ENCODE measurements at regions not wholly inside any gene's neighbourhood (a gene's known extent, or its start where the extent isn't known, plus 50 kb on each side); places are given as distances from the start of the nearest gene placed in this dataset.

DNA sequence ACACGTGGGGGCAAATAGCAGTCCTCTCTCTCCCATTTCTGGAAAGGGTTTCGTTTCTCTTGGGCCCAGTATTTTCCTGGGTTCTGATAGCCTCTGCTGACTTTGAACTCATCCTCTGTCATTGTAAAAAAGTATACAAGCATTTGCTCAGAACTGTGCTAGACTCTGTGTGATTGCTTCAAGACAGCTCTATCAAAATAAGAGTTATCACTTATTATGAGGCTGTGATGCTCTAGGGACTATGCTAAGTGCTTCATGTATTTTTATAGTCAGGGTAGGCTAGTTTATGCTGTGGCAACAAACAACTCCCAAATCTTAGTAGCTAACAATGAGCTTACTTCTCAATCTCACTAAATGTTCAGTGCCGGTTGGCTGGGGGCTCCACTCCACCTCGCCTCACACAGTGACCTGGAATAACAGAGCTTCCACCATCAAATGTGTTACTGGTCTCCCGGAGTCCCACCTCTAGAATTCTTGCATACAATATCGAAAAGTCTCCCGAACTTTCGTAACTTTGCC is 110.8 kb upstream of the CDC42EP3 start:
- DNase-seq (ENCODE audit: low read depth) = no peak

DNA sequence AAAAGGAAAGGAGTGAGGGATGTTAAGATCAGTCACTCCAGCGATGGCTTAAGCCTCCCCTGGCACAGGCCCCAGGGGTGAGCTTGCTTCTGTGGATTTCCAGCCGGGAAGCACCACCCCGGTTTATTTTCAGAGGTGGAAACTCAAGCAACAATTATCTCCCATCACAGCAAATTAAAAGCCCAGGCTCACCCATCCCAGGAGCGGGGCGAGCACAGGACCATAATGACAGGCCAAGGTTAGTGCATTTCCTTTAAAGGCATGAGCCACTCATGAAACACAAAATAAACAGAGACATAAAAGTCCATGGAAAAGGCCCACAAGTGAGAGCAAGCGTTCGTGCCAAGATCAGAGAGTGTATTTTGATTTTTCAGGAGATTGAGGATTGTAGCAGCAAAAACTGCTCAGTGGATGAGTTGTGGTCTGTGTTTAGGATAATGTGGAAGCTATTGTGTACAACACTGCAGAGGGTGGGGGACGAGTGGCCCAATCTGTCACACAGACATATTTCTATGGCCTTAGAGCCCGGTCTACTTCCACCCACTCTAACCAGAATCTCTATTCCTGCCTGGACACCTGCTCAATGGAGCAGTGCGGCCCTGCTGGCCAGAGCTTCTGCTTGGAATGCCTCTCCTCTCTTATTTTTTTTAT is 111.4 kb upstream of the CDC42EP3 start:
- no peak for DNase-seq (ENCODE audit: low read depth)

DNA sequence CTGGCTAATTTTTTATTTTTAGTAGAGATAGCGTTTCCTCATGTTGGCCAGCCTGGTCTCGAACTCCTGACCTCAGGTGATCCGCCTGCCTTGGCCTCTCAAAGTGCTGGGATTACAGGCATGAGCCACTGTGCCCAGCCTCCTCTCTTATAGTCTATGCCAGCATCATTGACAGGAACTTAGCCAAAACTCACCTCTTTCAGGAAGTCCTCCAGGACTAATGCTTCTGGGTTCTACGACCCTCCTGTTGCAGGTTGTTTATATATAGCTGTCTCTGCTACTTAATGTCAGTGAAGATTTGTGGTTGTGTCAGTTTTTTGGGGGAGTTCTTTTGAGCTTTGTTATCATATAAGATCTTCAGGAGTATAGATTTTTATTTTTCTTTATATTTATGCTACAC is 112.1 kb upstream of the CDC42EP3 start:
- no peak for DNase-seq (ENCODE audit: low read depth)

GRCh38 chr2:37784071-37784758 is 112.8 kb upstream of the CDC42EP3 start:
- no peak for DNase-seq (ENCODE audit: low read depth)

GRCh38 chr2:37784759-37785149 is 113.3 kb upstream of the CDC42EP3 start:
- no peak for DNase-seq (ENCODE audit: low read depth)

DNA sequence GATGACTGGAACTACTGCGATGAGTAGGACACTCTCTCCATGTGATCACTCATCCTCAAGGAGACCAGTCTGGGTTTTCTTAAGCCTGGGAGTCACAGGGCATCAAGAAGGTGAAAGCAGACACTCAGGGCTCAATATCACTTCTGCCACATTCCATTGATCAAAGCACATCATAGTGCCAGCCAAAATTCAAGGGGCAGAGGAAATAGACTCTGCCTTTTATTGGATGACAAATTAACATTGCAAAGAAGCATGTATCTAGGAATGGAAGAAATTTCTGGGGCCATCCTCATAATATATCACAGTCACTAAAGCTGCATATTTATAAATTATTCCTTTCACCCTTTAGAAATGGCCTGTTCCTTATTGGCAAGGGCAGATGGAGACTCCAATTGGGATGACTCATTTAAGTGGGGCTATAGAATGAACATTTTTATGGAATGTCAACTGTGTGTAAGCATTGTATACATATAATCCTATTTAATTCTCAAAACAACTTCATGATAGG is 114.8 kb upstream of the CDC42EP3 start:
- DNase-seq (ENCODE audit: low read depth) = no peak

GRCh38 chr2:37786854-37787253 is 115.4 kb upstream of the CDC42EP3 start:
- no peak for DNase-seq (ENCODE audit: low read depth)

GRCh38 chr2:37788602-37789209 is 117.3 kb upstream of the CDC42EP3 start:
- DNase-seq (ENCODE audit: low read depth) = no peak

- no peak for DNase-seq (ENCODE audit: low read depth)
Measured at GRCh38 chr2:37790019-37790418, 118.6 kb upstream of the CDC42EP3 start.

GRCh38 chr2:37790462-37790861 is 119.0 kb upstream of the CDC42EP3 start:
- no peak for DNase-seq (ENCODE audit: low read depth)

DNA sequence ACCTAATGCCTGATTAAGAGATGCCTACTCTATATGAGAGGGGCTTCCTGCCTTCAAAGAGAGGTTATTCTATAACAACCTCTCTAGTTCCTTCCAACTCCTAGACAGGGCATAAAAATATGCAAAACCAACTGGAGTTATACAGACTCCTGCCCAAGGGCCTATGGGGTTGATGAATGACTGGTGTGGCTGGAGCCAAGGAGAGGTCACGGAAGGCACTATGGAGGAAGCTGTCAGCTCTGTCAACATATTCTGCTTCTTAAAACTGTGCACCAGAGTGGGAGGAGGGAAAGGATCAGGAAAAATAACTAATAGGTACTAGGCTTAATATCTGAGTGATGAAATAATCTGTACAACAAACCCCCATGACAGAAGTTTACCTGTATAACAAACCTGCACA is 120.9 kb upstream of the CDC42EP3 start:
- no peak for DNase-seq (ENCODE audit: low read depth)

DNA sequence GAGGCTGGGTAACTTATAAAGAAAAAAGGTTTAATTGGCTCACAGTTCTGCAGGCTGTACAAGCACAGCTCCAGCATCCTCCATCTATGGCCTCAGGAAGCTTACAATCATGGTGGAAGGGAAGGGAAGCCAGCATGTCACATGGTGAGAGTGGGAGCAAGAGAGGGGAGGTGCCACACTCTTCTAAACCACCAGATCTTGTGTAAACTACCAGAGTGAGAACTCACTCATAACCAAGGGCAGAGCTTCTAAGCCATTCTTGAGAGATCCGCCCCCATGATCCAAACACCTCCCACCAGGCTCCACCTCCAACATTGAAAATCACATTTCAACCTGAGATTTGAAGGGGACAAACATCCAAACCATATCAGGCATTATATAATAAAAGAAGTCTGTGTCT is 121.6 kb upstream of the CDC42EP3 start:
- no peak for DNase-seq (ENCODE audit: low read depth)

- DNase-seq (ENCODE audit: low read depth) = no peak
Measured at GRCh38 chr2:37794717-37795116, 123.3 kb upstream of the CDC42EP3 start.

DNA sequence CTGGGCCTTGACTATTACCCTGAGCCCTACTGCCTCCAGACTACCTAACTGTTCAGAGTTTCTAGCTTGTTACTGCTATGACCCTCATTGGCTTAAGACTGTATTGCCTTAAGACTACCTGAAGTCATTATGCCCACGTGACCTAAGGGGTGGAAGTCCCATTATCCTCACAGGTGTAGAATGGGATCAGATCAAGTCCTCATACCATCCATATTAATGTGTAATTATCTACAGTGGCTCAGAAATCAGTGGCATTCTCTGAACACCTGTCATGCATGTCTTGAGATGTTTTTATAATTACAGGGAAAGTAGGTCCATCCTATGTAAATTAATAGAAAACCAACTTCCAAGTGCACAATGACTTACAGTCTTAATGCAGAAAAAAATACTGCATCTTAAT is 124.0 kb upstream of the CDC42EP3 start:
- DNase-seq (ENCODE audit: low read depth) = no peak

DNA sequence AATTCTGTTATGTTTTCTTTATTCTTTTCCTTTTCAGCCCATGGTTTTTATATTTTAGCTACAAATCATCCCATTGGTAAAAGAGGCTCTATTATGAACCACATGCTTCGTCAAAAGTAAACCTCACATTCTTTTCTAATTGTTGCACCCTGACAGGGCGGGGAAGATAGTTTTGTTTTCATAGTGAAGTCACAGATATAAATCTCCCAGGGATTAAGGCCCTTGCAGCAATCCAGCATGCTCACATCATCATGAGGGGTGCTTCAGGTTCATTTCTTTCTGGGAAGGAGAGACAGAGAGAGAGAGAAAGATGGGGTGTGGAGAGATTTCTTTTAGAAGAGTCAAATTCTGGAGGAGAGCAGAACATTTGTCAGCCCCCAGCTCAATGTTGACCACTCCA is 124.5 kb upstream of the CDC42EP3 start:
- DNase-seq (ENCODE audit: low read depth) = no peak

DNA sequence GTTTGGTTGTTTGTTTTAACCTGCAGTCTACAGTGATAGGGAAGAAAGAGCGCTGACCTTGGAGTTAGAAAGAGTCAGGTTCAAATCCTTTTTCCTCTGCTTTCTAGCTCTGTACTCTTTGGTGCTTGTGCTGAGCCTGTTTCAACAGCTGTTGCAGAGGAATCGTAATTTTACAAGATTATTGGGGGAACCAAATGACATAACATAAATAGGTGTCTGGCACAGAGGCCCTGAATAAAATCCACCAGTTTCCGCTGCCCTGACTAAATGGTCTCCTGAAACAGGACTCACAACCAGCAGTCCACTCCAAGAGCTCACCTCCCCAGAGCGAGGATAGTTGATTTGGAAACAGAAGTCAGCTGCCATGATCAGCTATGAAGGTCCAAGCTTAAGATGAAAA is 125.0 kb upstream of the CDC42EP3 start:
- DNase-seq (ENCODE audit: low read depth) = no peak

- no peak for DNase-seq (ENCODE audit: low read depth)
Measured at GRCh38 chr2:37797081-37797480, 125.6 kb upstream of the CDC42EP3 start.

DNA sequence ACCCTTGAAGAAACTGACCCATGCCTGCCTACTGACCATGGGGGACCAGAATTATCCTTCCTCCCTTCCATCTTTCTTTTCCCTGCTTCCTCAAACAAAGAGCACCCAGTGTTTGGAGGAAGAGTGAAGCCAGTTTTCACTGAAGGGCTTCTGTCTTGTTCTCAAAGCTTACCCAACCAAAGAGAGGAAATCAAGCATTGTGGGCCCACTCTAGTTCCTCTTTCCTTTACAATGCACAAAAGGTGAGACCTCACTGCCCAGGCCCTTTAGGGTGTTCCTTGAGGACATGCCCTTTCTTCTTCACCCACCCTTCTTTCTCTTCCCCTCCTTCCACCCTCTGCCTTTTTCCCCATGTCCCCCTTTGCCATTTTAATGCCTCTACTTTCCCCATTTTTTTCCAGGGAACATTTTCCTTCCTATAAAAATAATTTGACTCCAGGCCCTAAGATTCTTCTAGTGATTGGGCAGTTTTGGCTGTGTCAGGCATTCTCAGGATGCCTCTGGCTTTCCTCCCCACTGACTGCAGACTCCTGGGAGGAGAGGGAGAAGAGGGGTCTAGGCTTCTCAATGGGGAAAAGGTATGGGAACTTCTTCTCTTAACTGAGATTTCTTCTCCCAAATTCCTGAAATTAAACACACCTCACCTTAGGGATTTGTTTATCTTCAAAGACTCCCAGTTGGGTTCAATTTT is 126.6 kb upstream of the RMDN2 start:
- DNase-seq (ENCODE audit: low read depth) = no peak

DNA sequence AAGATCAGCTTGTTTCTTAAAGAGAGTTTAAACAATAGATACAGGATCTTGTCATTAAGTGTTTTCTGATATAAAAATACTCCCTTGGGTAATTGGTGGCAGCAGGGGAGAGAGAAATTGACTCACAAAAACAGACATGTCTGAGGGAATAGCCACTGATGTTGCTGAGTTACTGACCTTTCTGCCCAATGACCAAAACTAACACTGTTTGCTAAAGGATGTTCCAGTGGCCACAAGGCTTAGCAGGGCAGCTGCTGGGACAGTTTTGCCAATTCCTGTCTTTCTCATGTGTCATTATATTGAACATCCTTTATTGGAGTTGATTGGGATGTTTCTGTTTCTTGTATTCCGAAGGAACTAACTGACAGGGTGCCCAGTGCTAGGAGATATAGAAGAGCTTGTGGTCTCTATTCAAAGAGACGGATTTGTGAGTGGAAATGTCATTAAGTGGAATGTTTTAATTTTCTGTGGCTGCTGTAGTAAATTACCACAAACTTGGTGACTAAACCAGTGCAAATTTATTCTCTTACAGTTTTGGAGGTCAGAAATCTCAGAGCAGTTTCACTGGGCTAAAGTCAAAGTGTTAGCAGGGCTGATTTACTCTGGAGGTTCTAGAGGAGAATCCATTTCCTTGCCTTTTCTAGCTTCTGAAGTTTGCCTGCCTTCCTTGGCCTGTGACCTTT is 124.8 kb upstream of the RMDN2 start:
- DNase-seq (ENCODE audit: low read depth) = no peak

DNA sequence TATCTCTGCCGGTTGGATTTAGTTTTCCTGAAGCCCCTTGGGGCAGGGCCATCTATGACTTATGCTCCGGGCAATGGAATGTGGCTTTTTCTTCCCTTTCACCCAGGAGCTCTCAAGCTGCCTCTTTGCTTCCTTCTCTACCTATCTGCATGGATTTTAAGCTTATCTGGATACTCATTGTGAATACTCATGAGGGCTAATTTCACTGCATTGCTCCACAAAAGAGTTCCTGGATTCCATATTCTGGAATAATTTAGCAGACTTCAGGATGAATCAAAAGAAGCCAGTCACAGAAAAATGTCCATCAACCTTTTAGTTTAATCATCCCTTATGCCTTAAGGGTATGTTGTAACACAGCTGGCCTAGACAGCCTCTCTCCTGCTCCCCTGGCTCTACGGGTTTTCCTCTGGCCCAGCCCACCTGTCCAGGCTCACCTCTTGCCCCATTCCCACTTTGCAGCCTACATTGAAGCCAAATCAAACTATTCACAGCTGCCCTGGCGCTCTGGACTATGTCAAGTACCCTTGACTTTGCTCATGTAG is 122.8 kb upstream of the RMDN2 start:
- no peak for DNase-seq (ENCODE audit: low read depth)

GRCh38 chr2:37802899-37803379 is 122.1 kb upstream of the RMDN2 start:
- DNase-seq (ENCODE audit: low read depth) = no peak

Data from T follicular helper cell (primary cell).